ENCODE measurements at regions not wholly inside any gene's neighbourhood (a gene's known extent, or its start where the extent isn't known, plus 50 kb on each side); places are given as distances from the start of the nearest gene placed in this dataset.

DNA sequence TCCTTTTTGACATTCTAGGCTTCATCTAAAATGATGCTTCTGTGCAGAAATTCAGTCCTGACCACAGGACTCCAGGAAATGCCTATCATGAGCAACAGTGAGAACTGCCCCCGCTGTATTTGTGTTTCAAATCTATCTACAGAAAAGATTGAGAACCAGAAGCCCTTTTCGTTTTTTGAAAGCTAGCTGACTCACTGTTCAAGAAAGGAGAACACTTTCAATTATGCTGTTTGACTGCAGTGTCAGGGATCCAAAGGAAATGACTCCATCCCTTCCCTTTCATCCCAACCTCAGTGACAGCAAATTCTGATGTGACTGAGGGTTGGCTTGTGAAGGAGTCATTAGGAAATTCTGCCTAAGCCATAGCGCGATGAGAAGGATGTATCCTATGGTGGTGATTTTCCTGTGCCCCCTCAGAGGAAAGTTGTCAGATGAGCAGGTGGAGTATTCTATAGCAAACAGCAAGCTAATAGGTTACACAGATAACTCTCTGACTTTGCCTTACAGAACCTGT lies 622.3 kb downstream of the TMEM114 start:
- TF ChIP-seq, protein P1, sequence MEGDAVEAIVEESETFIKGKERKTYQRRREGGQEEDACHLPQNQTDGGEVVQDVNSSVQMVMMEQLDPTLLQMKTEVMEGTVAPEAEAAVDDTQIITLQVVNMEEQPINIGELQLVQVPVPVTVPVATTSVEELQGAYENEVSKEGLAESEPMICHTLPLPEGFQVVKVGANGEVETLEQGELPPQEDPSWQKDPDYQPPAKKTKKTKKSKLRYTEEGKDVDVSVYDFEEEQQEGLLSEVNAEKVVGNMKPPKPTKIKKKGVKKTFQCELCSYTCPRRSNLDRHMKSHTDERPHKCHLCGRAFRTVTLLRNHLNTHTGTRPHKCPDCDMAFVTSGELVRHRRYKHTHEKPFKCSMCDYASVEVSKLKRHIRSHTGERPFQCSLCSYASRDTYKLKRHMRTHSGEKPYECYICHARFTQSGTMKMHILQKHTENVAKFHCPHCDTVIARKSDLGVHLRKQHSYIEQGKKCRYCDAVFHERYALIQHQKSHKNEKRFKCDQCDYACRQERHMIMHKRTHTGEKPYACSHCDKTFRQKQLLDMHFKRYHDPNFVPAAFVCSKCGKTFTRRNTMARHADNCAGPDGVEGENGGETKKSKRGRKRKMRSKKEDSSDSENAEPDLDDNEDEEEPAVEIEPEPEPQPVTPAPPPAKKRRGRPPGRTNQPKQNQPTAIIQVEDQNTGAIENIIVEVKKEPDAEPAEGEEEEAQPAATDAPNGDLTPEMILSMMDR (conservative IDR thresholded peaks at IDR 0.05), result no peak
- TF ChIP-seq ZFX (IDR thresholded peaks at IDR 0.05), result no peak

Data from C4-2B (cell line).